B cell (primary cell): ENCODE measurements at regions not wholly inside any gene's neighbourhood (a gene's known extent, or its start where the extent isn't known, plus 50 kb on each side); places are given as distances from the start of the nearest gene placed in this dataset.

ENCODE experiments used
- CTCF ChIP-seq: fragments of 200-600 bp; IDR thresholded peaks from one replicate; pipeline ENCODE4 v1.8.0; 2022; ENCODE audit warnings: antibody characterized with exemption, mild to moderate bottlenecking
- EZH2 ChIP-seq: IDR thresholded peaks from 2 replicates; pipeline ENCODE4 v1.6.1; 2012; ENCODE audit warnings: borderline replicate concordance, low read depth, mild to moderate bottlenecking, moderate library complexity, low read length; ENCODE audit not compliant: insufficient read depth, poor library complexity, severe bottlenecking

GRCh38 chr2:180927030-180927686 is 53.2 kb upstream of the UBE2E3 start:
- TF ChIP-seq CTCF: no peak
- TF ChIP-seq EZH2: no peak
